HepG2 (cell line): ENCODE measurements at regions not wholly inside any gene's neighbourhood (a gene's known extent, or its start where the extent isn't known, plus 50 kb on each side); places are given as distances from the start of the nearest gene placed in this dataset.

Experiments
- ADNP ChIP-seq: sonication (generic); formaldehyde crosslinking; IDR thresholded peaks from 2 replicates; pipeline ENCODE4 v1.4.0; 2020; ENCODE audit warnings: missing genetic modification reagents
- HCFC1 ChIP-seq: fragments of 150-350 bp; IDR thresholded peaks from 2 replicates; pipeline ENCODE4 v1.6.1; 2014; ENCODE audit warnings: low read depth, low read length
- HOMEZ ChIP-seq: IDR thresholded peaks from 2 replicates; pipeline ENCODE4 v1.6.1; 2016; ENCODE audit warnings: low read depth
- PHF5A ChIP-seq: IDR thresholded peaks from one replicate; pipeline ENCODE4 v1.6.1; 2018; ENCODE audit warnings: low read depth, missing genetic modification reagents; ENCODE audit not compliant: unreplicated experiment
- POLR2A ChIP-seq, 2 experiments: IDR thresholded peaks; 2 replicates each; pipeline ENCODE4 v1.6.1; 2011; ENCODE audit warnings: low read depth in 2 of 2, low read length in 2 of 2, mild to moderate bottlenecking in 1 of 2, moderate library complexity in 1 of 2; ENCODE audit not compliant: insufficient read depth in 1 of 2
- SP140L ChIP-seq: sonication (generic); formaldehyde crosslinking; IDR thresholded peaks from 2 replicates; pipeline ENCODE4 v1.4.0; 2020; ENCODE audit warnings: missing genetic modification reagents, borderline replicate concordance
- TAF1 ChIP-seq: sonication (generic); formaldehyde crosslinking; IDR thresholded peaks from 2 replicates; pipeline ENCODE4 v1.4.0; 2020; ENCODE audit warnings: missing genetic modification reagents
- TF ChIP-seq, protein P1 (sequence below): sonication (generic); formaldehyde crosslinking; IDR thresholded peaks from 2 replicates; pipeline ENCODE4 v1.5.0; 2020; ENCODE audit warnings: mild to moderate bottlenecking, missing genetic modification reagents, moderate library complexity
- TF ChIP-seq, protein P2 (sequence below): IDR thresholded peaks from 2 replicates; pipeline ENCODE4 v1.6.1; 2012; ENCODE audit warnings: inconsistent platforms
- TF ChIP-seq, protein P3 (sequence below): sonication (generic); formaldehyde crosslinking; IDR thresholded peaks from 2 replicates; pipeline ENCODE4 v1.4.0; 2020; ENCODE audit warnings: low read depth, missing genetic modification reagents
- TF ChIP-seq, protein P4 (sequence below): fragments of 450-650 bp; IDR thresholded peaks from 2 replicates; pipeline ENCODE4 v1.6.1; 2016

GRCh38 chr13:109584844-109585361, 201.5 kb downstream of the IRS2 start:
- no peak for TF ChIP-seq TAF1 (CRISPR knock-in tag)
- TF ChIP-seq, protein P1, sequence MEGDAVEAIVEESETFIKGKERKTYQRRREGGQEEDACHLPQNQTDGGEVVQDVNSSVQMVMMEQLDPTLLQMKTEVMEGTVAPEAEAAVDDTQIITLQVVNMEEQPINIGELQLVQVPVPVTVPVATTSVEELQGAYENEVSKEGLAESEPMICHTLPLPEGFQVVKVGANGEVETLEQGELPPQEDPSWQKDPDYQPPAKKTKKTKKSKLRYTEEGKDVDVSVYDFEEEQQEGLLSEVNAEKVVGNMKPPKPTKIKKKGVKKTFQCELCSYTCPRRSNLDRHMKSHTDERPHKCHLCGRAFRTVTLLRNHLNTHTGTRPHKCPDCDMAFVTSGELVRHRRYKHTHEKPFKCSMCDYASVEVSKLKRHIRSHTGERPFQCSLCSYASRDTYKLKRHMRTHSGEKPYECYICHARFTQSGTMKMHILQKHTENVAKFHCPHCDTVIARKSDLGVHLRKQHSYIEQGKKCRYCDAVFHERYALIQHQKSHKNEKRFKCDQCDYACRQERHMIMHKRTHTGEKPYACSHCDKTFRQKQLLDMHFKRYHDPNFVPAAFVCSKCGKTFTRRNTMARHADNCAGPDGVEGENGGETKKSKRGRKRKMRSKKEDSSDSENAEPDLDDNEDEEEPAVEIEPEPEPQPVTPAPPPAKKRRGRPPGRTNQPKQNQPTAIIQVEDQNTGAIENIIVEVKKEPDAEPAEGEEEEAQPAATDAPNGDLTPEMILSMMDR, result no peak
- no peak for TF ChIP-seq ADNP (CRISPR knock-in tag)
- no peak for TF ChIP-seq PHF5A
- TF ChIP-seq, protein P2, sequence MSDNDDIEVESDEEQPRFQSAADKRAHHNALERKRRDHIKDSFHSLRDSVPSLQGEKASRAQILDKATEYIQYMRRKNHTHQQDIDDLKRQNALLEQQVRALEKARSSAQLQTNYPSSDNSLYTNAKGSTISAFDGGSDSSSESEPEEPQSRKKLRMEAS, result no peak
- TF ChIP-seq POLR2A (IDR thresholded peaks at IDR 0.05; ENCODE audit: insufficient read depth in 1 of 2, low read depth in 2 of 2, low read length in 2 of 2), result no peak
- no peak for TF ChIP-seq SP140L (CRISPR knock-in tag)
- no peak for TF ChIP-seq HOMEZ (CRISPR knock-in tag)
- TF ChIP-seq, protein P3, sequence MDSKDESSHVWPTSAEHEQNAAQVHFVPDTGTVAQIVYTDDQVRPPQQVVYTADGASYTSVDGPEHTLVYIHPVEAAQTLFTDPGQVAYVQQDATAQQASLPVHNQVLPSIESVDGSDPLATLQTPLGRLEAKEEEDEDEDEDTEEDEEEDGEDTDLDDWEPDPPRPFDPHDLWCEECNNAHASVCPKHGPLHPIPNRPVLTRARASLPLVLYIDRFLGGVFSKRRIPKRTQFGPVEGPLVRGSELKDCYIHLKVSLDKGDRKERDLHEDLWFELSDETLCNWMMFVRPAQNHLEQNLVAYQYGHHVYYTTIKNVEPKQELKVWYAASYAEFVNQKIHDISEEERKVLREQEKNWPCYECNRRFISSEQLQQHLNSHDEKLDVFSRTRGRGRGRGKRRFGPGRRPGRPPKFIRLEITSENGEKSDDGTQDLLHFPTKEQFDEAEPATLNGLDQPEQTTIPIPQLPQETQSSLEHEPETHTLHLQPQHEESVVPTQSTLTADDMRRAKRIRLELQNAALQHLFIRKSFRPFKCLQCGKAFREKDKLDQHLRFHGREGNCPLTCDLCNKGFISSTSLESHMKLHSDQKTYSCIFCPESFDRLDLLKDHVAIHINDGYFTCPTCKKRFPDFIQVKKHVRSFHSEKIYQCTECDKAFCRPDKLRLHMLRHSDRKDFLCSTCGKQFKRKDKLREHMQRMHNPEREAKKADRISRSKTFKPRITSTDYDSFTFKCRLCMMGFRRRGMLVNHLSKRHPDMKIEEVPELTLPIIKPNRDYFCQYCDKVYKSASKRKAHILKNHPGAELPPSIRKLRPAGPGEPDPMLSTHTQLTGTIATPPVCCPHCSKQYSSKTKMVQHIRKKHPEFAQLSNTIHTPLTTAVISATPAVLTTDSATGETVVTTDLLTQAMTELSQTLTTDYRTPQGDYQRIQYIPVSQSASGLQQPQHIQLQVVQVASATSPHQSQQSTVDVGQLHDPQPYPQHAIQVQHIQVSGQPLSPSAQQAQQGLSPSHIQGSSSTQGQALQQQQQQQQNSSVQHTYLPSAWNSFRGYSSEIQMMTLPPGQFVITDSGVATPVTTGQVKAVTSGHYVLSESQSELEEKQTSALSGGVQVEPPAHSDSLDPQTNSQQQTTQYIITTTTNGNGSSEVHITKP (CRISPR knock-in tag), result no peak
- no peak for TF ChIP-seq HCFC1
- TF ChIP-seq, protein P4, sequence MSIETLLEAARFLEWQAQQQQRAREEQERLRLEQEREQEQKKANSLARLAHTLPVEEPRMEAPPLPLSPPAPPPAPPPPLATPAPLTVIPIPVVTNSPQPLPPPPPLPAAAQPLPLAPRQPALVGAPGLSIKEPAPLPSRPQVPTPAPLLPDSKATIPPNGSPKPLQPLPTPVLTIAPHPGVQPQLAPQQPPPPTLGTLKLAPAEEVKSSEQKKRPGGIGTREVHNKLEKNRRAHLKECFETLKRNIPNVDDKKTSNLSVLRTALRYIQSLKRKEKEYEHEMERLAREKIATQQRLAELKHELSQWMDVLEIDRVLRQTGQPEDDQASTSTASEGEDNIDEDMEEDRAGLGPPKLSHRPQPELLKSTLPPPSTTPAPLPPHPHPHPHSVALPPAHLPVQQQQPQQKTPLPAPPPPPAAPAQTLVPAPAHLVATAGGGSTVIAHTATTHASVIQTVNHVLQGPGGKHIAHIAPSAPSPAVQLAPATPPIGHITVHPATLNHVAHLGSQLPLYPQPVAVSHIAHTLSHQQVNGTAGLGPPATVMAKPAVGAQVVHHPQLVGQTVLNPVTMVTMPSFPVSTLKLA, result no peak
